Trophoblast cell (in vitro differentiated cells and primary cell): ENCODE measurements at regions not wholly inside any gene's neighbourhood (a gene's known extent, or its start where the extent isn't known, plus 50 kb on each side); places are given as distances from the start of the nearest gene placed in this dataset.

Experiments used
- DNase-seq, 2 donors: peaks; one replicate each; pipeline ENCODE4 v3.0.0-alpha.2; 2016
- H2AFZ ChIP-seq: 2 replicates; pipeline ENCODE4 v1.6.1; 2013; ENCODE audit warnings: low read length, moderate library complexity, mild to moderate bottlenecking; ENCODE audit not compliant: insufficient read depth, poor library complexity
- H2AK5ac ChIP-seq: 2 replicates; pipeline ENCODE4 v1.6.1; 2013; ENCODE audit warnings: mild to moderate bottlenecking, low read length
- H2BK120ac ChIP-seq: 2 replicates; pipeline ENCODE4 v1.6.1; 2013; ENCODE audit warnings: low read length, mild to moderate bottlenecking, moderate library complexity; ENCODE audit not compliant: insufficient read depth, poor library complexity
- H2BK12ac ChIP-seq: 2 replicates; pipeline ENCODE4 v1.6.1; 2013; ENCODE audit warnings: mild to moderate bottlenecking, low read length, moderate library complexity
- H2BK5ac ChIP-seq: 2 replicates; pipeline ENCODE4 v1.6.1; 2013; ENCODE audit warnings: low read length, low read depth, moderate library complexity, mild to moderate bottlenecking; ENCODE audit not compliant: poor library complexity
- H3K14ac ChIP-seq: 2 replicates; pipeline ENCODE4 v1.6.1; 2013; ENCODE audit warnings: mild to moderate bottlenecking, low read length
- H3K18ac ChIP-seq: 2 replicates; pipeline ENCODE4 v1.6.1; 2013; ENCODE audit warnings: mild to moderate bottlenecking, low read length
- H3K23ac ChIP-seq: 2 replicates; pipeline ENCODE4 v1.6.1; 2013; ENCODE audit warnings: low read length
- H3K27ac ChIP-seq: 2 replicates; pipeline ENCODE4 v1.5.1; 2013; ENCODE audit warnings: low read depth, mild to moderate bottlenecking, inconsistent platforms, low read length, moderate library complexity
- H3K27me3 ChIP-seq: 2 replicates; pipeline ENCODE4 v1.6.1; 2013; ENCODE audit warnings: inconsistent platforms, mild to moderate bottlenecking, low read length, moderate library complexity; ENCODE audit not compliant: insufficient read depth
- H3K36me3 ChIP-seq, 2 experiments: 1 replicate in 1 of 2; 2 replicates in 1 of 2; pipeline ENCODE4 v1.6.1; 2013; ENCODE audit warnings: low read length in 2 of 2, mild to moderate bottlenecking in 2 of 2, moderate library complexity in 1 of 2; ENCODE audit not compliant: insufficient read depth in 2 of 2, control insufficient read depth in 1 of 2
- H3K4ac ChIP-seq: 2 replicates; pipeline ENCODE4 v1.6.1; 2013; ENCODE audit warnings: low read depth, mild to moderate bottlenecking, low read length, moderate library complexity
- H3K4me1 ChIP-seq, 2 experiments: 1 replicate in 1 of 2; 2 replicates in 1 of 2; pipeline ENCODE4 v1.6.1; 2013; ENCODE audit warnings: low read length in 2 of 2, mild to moderate bottlenecking in 2 of 2, moderate library complexity in 1 of 2; ENCODE audit not compliant: insufficient read depth in 2 of 2, control insufficient read depth in 1 of 2
- H3K4me2 ChIP-seq: 2 replicates; pipeline ENCODE4 v1.6.1; 2013; ENCODE audit warnings: inconsistent platforms, mild to moderate bottlenecking, low read length, moderate library complexity
- H3K4me3 ChIP-seq: 2 replicates; pipeline ENCODE4 v1.5.1; 2013; ENCODE audit warnings: mild to moderate bottlenecking, low read depth, low read length, inconsistent platforms
- H3K79me1 ChIP-seq: one replicate; pipeline ENCODE4 v1.6.1; 2013; ENCODE audit warnings: low read length
- H3K79me2 ChIP-seq: 2 replicates; pipeline ENCODE4 v1.6.1; 2013; ENCODE audit warnings: low read length, mild to moderate bottlenecking; ENCODE audit not compliant: control insufficient read depth, insufficient read depth, poor library complexity
- H3K9ac ChIP-seq: 2 replicates; pipeline ENCODE4 v1.6.1; 2013; ENCODE audit warnings: mild to moderate bottlenecking, low read length
- H3K9me3 ChIP-seq: 2 replicates; pipeline ENCODE4 v1.6.1; 2013; ENCODE audit warnings: low read depth, mild to moderate bottlenecking, control low read depth, inconsistent platforms, low read length; ENCODE audit not compliant: insufficient read depth
- H4K12ac ChIP-seq: 2 replicates; pipeline ENCODE4 v1.6.1; 2013; ENCODE audit warnings: low read depth, mild to moderate bottlenecking, low read length, moderate library complexity
- H4K8ac ChIP-seq: 2 replicates; pipeline ENCODE4 v1.6.1; 2013; ENCODE audit warnings: low read depth, mild to moderate bottlenecking, low read length, moderate library complexity
- H4K91ac ChIP-seq: one replicate; pipeline ENCODE4 v1.6.1; 2013; ENCODE audit warnings: low read depth, mild to moderate bottlenecking, low read length, moderate library complexity
- WGBS: extraction: QIAGEN DNeasy Blood & Tissue Kit; methylation state at CpG from one replicate; pipeline ENCODE4 v1.1.7; 2013; ENCODE audit warnings: missing lambda C conversion rate; ENCODE audit not compliant: insufficient read length, insufficient coverage; ENCODE audit errors: extremely low coverage; 5-methylcytosine and 5-hydroxymethylcytosine counted together

GRCh38 chr2:223282221-223282620, 230.2 kb downstream of the KCNE4 start:
- H3K18ac ChIP-seq, result no peak overlapping the region
- H3K23ac ChIP-seq, result no peak overlapping the region
- H4K8ac ChIP-seq, result no peak overlapping the region
- no peak overlapping the region for H2BK12ac ChIP-seq
- peaks cover 3% of the 10 kb centered on the region for H3K9me3 ChIP-seq
- no peak overlapping the region for H3K27ac ChIP-seq
- DNase-seq, result no peak
- H3K4me1 ChIP-seq, result no peaks in the 10 kb centered on the region
- H3K14ac ChIP-seq, result no peak overlapping the region
- H2AFZ ChIP-seq, result no peak overlapping the region
- H2BK5ac ChIP-seq, result no peak overlapping the region
- no peak overlapping the region for H4K91ac ChIP-seq
- H4K12ac ChIP-seq, result no peak overlapping the region
- no peak overlapping the region for H2BK120ac ChIP-seq
- H2AK5ac ChIP-seq, result no peak overlapping the region
- no peaks in the 10 kb centered on the region for H3K79me1 ChIP-seq
- no peak overlapping the region for H3K4me3 ChIP-seq
- no peak overlapping the region for H3K4ac ChIP-seq
- no peaks in the 10 kb centered on the region for H3K27me3 ChIP-seq
- no peak overlapping the region for H3K4me2 ChIP-seq
- H3K36me3 ChIP-seq, result no peaks in the 10 kb centered on the region
- H3K9ac ChIP-seq, result no peak overlapping the region
- no peaks in the 10 kb centered on the region for H3K79me2 ChIP-seq

DNA sequence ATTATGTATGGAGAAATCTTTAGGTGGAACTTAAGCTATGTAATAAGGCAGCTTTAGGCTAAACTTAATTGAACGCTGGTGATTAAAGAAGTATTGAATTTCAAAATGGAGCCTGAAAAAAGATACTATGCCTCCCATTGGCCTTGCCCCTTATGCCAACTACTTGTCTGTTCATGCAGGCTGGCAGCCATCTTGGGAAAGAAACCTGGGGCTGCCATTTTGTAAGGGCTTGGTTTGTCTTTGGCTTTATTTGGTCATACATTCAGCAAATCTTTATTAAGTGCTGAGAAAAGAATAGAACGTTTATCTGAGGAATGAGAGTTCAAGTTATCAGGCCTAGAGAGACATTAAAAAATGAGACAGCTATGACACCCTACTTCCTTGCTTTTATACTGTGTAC, 231.3 kb downstream of the KCNE4 start:
- Histone ChIP-seq H3K4me3 (no peak overlapping the region), H3K9me3 (peaks cover 3% of the 10 kb centered on the region), H3K4me1 (no peaks in the 10 kb centered on the region), H3K79me2 (no peaks in the 10 kb centered on the region), H3K27ac (no peak overlapping the region), H2AK5ac (no peak overlapping the region), H3K36me3 (no peaks in the 10 kb centered on the region), H2BK12ac (no peak overlapping the region), H3K4me2 (no peak overlapping the region), H4K8ac (no peak overlapping the region), H3K14ac (no peak overlapping the region), H3K27me3 (no peaks in the 10 kb centered on the region), H3K18ac (no peak overlapping the region), H2BK5ac (no peak overlapping the region), H2AFZ (no peak overlapping the region), H4K12ac (no peak overlapping the region), H3K23ac (no peak overlapping the region), H4K91ac (no peak overlapping the region), H3K4ac (no peak overlapping the region), H3K9ac (no peak overlapping the region), H2BK120ac (no peak overlapping the region), H3K79me1 (no peaks in the 10 kb centered on the region)
- no peak for DNase-seq
- no CpG with 5 or more reads among the region's 2 CpGs for WGBS

DNA sequence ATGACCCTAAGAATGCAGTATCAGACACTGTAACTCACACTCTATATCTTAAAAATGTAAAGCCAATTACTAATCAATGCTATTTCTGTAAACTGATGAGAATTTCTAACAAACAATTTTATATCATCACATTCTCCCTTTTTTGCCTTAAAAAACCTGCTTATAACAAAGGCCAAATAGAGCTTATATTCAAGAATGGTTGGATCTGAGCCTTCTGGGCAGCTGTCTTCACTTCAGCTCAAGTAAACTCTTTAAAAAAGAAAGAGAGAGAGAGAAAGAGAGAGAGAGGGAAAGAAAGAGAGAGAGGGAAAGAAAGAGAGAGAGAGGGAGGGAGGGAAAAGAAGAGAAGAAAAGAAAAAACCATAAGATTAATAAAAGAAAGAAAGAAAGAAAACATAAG, 231.8 kb downstream of the KCNE4 start:
- no peak overlapping the region for H3K23ac ChIP-seq
- no peak overlapping the region for H3K27ac ChIP-seq
- no peak overlapping the region for H4K91ac ChIP-seq
- no peak overlapping the region for H3K18ac ChIP-seq
- no peaks in the 10 kb centered on the region for H3K79me2 ChIP-seq
- H3K4me1 ChIP-seq, result no peaks in the 10 kb centered on the region
- H3K79me1 ChIP-seq, result no peaks in the 10 kb centered on the region
- no peak overlapping the region for H3K4ac ChIP-seq
- H2BK5ac ChIP-seq, result no peak overlapping the region
- H4K12ac ChIP-seq, result no peak overlapping the region
- H2AK5ac ChIP-seq, result no peak overlapping the region
- no peak overlapping the region for H3K9ac ChIP-seq
- no peak overlapping the region for H4K8ac ChIP-seq
- no peak overlapping the region for H3K14ac ChIP-seq
- H2BK120ac ChIP-seq, result no peak overlapping the region
- no peak overlapping the region for H2BK12ac ChIP-seq
- no peak overlapping the region for H3K4me2 ChIP-seq
- no peaks in the 10 kb centered on the region for H3K36me3 ChIP-seq
- no peak overlapping the region for H2AFZ ChIP-seq
- no peaks in the 10 kb centered on the region for H3K27me3 ChIP-seq
- DNase-seq, result no peak
- H3K4me3 ChIP-seq, result no peak overlapping the region
- H3K9me3 ChIP-seq, result peaks cover 3% of the 10 kb centered on the region

DNA sequence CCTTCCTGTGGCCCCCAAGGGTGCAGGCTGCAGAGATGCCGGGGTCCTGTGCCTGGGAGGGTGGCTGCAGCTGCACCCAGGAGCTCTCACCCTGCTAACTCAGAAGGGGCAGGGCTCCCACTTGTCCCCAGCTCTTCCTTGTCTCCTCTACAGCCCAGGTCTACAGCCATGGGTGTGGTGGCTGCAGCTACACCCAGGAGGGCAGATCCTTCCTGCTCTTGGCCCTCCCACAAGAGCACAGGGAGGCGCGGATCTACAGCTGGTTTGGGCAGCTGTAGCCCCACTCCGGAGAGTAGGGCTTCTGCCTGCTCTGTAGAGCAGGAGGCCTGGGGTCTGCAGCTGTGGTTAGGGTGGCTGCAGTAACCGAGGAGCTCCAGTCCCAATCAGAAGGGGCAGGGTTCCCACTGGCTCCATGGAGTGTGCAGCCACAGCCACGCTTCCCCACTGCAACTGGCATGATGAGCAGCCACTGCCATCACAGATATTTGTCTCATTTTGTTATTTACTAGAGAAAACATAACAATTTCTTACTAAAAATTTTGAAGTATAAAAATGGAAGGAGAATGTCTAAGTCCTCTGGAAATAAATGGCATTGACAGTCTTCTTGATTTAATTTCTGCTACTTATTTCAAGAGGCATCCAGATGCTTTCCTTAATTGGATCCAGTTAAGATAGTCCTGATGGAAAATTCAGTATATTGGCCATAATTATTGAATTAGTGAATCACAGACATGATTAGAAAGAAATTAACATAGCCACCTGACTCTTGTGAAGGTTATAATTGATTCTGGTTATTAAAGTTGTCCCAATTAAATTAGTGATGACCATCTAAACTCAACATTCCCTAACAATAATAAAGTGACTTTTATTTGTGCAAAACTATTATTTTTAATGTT, 233.6 kb downstream of the KCNE4 start:
- no peak overlapping the region for H3K27ac ChIP-seq
- no peak overlapping the region for H3K18ac ChIP-seq
- H3K36me3 ChIP-seq, result no peaks in the 10 kb centered on the region
- no peak overlapping the region for H2BK5ac ChIP-seq
- H4K12ac ChIP-seq, result no peak overlapping the region
- H3K4ac ChIP-seq, result no peak overlapping the region
- no peak overlapping the region for H3K23ac ChIP-seq
- H4K91ac ChIP-seq, result no peak overlapping the region
- no peak overlapping the region for H3K14ac ChIP-seq
- H2BK12ac ChIP-seq, result no peak overlapping the region
- no peaks in the 10 kb centered on the region for H3K27me3 ChIP-seq
- no peaks in the 10 kb centered on the region for H3K79me1 ChIP-seq
- no peaks in the 10 kb centered on the region for H3K79me2 ChIP-seq
- H2AK5ac ChIP-seq, result no peak overlapping the region
- DNase-seq, result no peak
- WGBS, result no CpG with 5 or more reads among the region's 6 CpGs
- H3K9ac ChIP-seq, result no peak overlapping the region
- no peak overlapping the region for H3K4me3 ChIP-seq
- H2AFZ ChIP-seq, result no peak overlapping the region
- no peak overlapping the region for H2BK120ac ChIP-seq
- no peaks in the 10 kb centered on the region for H3K4me1 ChIP-seq
- no peak overlapping the region for H3K4me2 ChIP-seq
- no peak overlapping the region for H4K8ac ChIP-seq
- H3K9me3 ChIP-seq, result peaks cover 3% of the 10 kb centered on the region
